Lung (tissue), 11 donors: ENCODE measurements at regions not wholly inside any gene's neighbourhood (a gene's known extent, or its start where the extent isn't known, plus 50 kb on each side); places are given as distances from the start of the nearest gene placed in this dataset.
A peak's percentile ranks its signal among the peaks of the same experiment; 100 is the strongest.

Experiments
- ATAC-seq: fragments of 200-7000 bp; cut with Tn5 transposase; one replicate; pipeline ENCODE4 v1.9.1; 2020; ENCODE audit warnings: moderate number of reproducible peaks; ENCODE audit not compliant: insufficient read depth, low FRiP score
- DNase-seq, 3 donors: peaks; one replicate each; pipeline ENCODE4 v3.0.0-alpha.2; 2013 to 2017
- H3K27ac ChIP-seq, 2 donors: one replicate each; pipeline ENCODE4 v1.5.1; 2013; ENCODE audit warnings: mild to moderate bottlenecking in 2 of 2, moderate library complexity in 2 of 2, control low read depth in 1 of 2, inconsistent platforms in 1 of 2, low read depth in 1 of 2, low read length in 1 of 2
- H3K27me3 ChIP-seq, 3 donors: one replicate each; pipeline ENCODE4 v1.5.1; 2013; ENCODE audit warnings: low read length in 2 of 3; ENCODE audit not compliant: control insufficient read depth in 3 of 3, insufficient read depth in 3 of 3
- H3K36me3 ChIP-seq, 4 donors: one replicate each; pipeline ENCODE4 v1.5.1; 2013; ENCODE audit warnings: low read length in 4 of 4, mild to moderate bottlenecking in 1 of 4, moderate library complexity in 1 of 4; ENCODE audit not compliant: control insufficient read depth in 4 of 4, insufficient read depth in 4 of 4
- H3K4me1 ChIP-seq, 5 donors: one replicate each; pipeline ENCODE4 v1.5.1; 2013; ENCODE audit warnings: low read length in 5 of 5, mild to moderate bottlenecking in 2 of 5, moderate library complexity in 1 of 5; ENCODE audit not compliant: control insufficient read depth in 5 of 5, insufficient read depth in 5 of 5
- H3K4me3 ChIP-seq: one replicate; pipeline ENCODE4 v1.5.1; 2013; ENCODE audit warnings: mild to moderate bottlenecking, control low read depth, moderate library complexity
- H3K9ac ChIP-seq, 2 donors: one replicate each; pipeline ENCODE4 v1.5.1; 2013; ENCODE audit warnings: low read length in 2 of 2, control low read depth in 1 of 2; ENCODE audit not compliant: insufficient read depth in 1 of 2
- H3K9me3 ChIP-seq, 4 donors: one replicate each; pipeline ENCODE4 v1.5.1; 2013; ENCODE audit warnings: low read length in 3 of 4, mild to moderate bottlenecking in 1 of 4, moderate library complexity in 1 of 4; ENCODE audit not compliant: control insufficient read depth in 4 of 4, insufficient read depth in 3 of 4
- WGBS, 2 donors: extraction: QIAGEN DNeasy Blood & Tissue Kit; methylation state at CpG; one replicate each; pipeline ENCODE4 v1.1.7; 2013; 5-methylcytosine and 5-hydroxymethylcytosine counted together
- TF ChIP-seq, protein P1 (sequence below): IDR thresholded peaks from 2 replicates; pipeline ENCODE4 v1.5.1; 2012; ENCODE audit warnings: mild to moderate bottlenecking; ENCODE audit errors: control extremely low read depth, extremely low read depth
- donor health status: control.
- donor health status: control.
- donor health status: Bipolar disorder and iron deficiency.
- donor health status: healthy.
- donor health status: DM: yes; HTN: yes; CAD: no.

DNA sequence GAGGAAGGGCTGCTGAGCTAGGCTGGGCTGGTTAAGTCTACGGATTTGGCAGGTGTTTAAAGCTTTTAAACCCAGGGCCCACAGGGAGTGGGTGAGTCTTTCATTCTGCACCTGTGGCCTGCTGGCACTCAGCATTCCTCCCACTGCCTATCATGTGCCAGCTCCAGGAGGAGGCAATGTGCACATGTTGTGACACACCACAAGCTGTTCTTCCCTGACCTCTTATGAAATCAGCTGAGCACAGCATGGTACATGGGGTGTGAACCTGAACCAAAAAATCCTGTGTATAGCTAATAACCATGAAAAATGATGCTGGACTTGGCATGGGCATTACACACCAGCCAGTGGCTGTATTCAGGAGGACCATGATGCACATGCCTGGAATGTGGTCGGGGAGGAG is 297.9 kb upstream of the MMADHC start:
- Histone ChIP-seq H3K9me3 (no peaks in the 10 kb centered on the region), H3K27me3 (no peaks in the 10 kb centered on the region), H3K27ac (no peak overlapping the region), H3K4me1 (peaks cover 0 to 6% (median 0%) of the 10 kb centered on the region in 5 donors), H3K36me3 (no peaks in the 10 kb centered on the region), H3K4me3 (no peak overlapping the region), H3K9ac (no peak overlapping the region)
- DNase-seq (no peak), ATAC-seq (no peak)
- 80 to 93% methylated on average over 2 of the region's 2 CpGs for WGBS, 2 donors
- TF ChIP-seq, protein P1, sequence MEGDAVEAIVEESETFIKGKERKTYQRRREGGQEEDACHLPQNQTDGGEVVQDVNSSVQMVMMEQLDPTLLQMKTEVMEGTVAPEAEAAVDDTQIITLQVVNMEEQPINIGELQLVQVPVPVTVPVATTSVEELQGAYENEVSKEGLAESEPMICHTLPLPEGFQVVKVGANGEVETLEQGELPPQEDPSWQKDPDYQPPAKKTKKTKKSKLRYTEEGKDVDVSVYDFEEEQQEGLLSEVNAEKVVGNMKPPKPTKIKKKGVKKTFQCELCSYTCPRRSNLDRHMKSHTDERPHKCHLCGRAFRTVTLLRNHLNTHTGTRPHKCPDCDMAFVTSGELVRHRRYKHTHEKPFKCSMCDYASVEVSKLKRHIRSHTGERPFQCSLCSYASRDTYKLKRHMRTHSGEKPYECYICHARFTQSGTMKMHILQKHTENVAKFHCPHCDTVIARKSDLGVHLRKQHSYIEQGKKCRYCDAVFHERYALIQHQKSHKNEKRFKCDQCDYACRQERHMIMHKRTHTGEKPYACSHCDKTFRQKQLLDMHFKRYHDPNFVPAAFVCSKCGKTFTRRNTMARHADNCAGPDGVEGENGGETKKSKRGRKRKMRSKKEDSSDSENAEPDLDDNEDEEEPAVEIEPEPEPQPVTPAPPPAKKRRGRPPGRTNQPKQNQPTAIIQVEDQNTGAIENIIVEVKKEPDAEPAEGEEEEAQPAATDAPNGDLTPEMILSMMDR = no peak

DNA sequence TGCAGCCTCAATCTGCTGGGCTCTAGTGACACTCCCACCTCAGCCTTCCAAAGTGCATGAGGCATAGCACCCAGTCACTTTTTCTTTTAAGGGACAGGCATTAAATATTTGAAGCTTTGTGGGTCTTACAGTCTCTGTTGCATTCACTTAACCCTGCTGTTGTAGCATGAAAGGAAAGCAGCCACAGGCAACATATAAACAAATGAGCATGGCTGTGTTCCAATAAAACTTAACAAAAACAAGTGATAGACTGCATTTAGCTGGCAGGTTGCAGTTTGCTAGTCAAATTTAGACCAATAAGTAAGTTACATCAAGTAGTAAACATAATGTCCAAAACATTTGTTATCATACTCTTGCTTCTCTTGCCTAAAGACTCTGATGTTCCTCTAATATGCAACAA is 297.3 kb upstream of the MMADHC start:
- Histone ChIP-seq H3K27ac (no peak overlapping the region), H3K4me3 (no peak overlapping the region), H3K27me3 (no peaks in the 10 kb centered on the region), H3K9me3 (no peaks in the 10 kb centered on the region), H3K4me1 (peaks cover 0 to 6% (median 0%) of the 10 kb centered on the region in 5 donors), H3K36me3 (no peaks in the 10 kb centered on the region), H3K9ac (no peak overlapping the region)
- ATAC-seq = no peak
- TF ChIP-seq, protein P1 = no peak
- peak in 2 of 3 donors; percentile 45 to 65 for DNase-seq

DNA sequence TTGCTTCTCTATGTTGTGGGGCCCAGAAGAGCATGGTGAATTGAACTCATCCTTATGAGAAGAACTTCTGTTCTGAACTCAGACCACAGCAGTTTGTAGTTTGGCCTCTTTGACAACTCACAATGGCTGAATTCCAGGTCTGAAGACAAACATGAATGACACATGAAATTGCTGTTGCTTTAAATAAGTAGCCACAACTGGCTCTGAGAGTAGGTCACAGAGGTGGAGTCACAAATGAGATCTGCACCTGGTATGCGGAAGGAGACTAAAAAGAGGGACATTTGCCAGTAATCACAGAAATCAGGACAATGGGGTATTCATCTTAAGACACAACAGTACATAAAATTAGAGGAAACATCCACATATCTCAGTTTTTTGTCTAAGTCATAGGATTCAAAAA is 290.3 kb upstream of the MMADHC start:
- TF ChIP-seq, protein P1 = no peak
- 69 to 75% methylated on average over 1 of the region's 1 CpG for WGBS, 2 donors

DNA sequence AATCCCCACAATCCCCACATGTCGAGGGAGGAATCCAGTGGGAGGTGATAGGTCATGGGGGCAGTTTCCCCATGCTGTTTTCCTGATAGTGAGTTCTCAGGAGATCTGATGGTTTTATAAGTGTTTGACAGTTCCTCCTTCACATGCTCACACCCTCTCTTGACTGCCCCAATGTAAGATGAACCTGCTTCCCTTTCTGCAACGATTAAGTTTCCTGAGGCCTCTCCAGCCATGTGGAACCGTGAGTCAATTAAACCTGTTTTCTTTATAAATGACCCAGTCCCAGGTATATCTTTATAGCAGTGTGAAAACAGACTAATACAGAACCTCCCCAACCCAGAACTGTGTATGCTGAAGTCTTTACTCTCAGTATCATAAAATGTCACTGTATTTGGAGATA is 289.5 kb upstream of the MMADHC start:
- ATAC-seq = no peak
- 33 to 66% methylated on average over 3 of the region's 3 CpGs for WGBS, 2 donors

More for the DNA sequence above, 290.3 kb upstream of the MMADHC start:
- no peak for DNase-seq
- H3K9ac ChIP-seq = no peak overlapping the region
- H3K27me3 ChIP-seq = no peaks in the 10 kb centered on the region
- no peak overlapping the region for H3K4me3 ChIP-seq
- no peaks in the 10 kb centered on the region for H3K36me3 ChIP-seq
- H3K4me1 ChIP-seq = peaks cover 0 to 3% (median 0%) of the 10 kb centered on the region in 5 donors
- no peak overlapping the region for H3K27ac ChIP-seq
- ATAC-seq = no peak
- H3K9me3 ChIP-seq = no peaks in the 10 kb centered on the region

More for the DNA sequence above, 289.5 kb upstream of the MMADHC start:
- H3K9me3 ChIP-seq = no peaks in the 10 kb centered on the region
- H3K36me3 ChIP-seq = no peaks in the 10 kb centered on the region
- no peaks in the 10 kb centered on the region for H3K27me3 ChIP-seq
- no peak overlapping the region for H3K9ac ChIP-seq
- DNase-seq = no peak
- H3K4me1 ChIP-seq = peaks cover 0 to 3% (median 0%) of the 10 kb centered on the region in 5 donors
- no peak overlapping the region for H3K27ac ChIP-seq
- TF ChIP-seq, protein P1 = no peak
- H3K4me3 ChIP-seq = no peak overlapping the region
